ENCODE measurements at regions not wholly inside any gene's neighbourhood (a gene's known extent, or its start where the extent isn't known, plus 50 kb on each side); places are given as distances from the start of the nearest gene placed in this dataset.

- FAIRE-seq = no peak
Observed at GRCh38 chr13:69571606-69572323, 535.9 kb upstream of the ATXN8OS start.

DNA sequence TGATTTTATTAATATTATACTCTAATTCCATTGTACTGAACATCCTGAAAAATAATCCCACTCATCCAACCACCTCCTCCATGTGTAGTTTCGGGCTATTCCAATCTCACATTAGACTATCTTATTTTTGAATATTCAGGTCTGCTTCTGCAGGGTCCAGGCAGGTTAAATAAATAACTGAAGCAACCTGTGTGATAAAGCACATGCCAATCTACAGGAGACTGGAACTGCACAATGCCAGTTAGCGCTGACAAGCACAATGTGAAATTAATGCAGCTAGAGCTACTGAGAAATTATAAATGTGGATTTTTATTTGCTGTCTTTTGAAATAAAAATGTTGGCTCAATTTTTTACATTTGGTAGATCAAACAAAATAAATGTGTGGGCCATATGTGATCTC lies 540.1 kb upstream of the ATXN8OS start:
- no peak for FAIRE-seq

- FAIRE-seq = no peak
Observed at GRCh38 chr13:69566104-69566716, 541.4 kb upstream of the ATXN8OS start.

- FAIRE-seq = no peak
Observed at GRCh38 chr13:69565334-69565733, 542.3 kb upstream of the ATXN8OS start.

- no peak for FAIRE-seq
Observed at GRCh38 chr13:69556540-69557196, 551.0 kb upstream of the ATXN8OS start.

DNA sequence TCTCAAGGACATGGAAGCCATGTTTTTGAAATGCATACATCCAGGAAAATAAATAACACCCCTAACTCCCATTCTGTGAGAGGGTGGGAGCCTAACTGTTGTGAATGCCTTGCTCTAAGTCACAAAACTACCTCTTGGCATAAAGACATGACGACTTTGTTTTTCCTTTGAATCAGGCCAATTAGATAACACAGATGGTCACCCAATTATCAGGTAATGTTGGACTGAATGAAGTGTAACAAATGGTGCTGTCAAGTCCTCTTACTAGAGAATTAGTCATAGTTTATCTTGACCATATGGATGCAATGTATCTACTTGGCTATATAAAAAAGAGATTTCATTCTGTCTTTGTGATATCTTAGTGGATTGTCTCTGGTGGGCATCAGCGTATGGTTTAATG lies 553.6 kb upstream of the ATXN8OS start:
- FAIRE-seq = no peak

DNA sequence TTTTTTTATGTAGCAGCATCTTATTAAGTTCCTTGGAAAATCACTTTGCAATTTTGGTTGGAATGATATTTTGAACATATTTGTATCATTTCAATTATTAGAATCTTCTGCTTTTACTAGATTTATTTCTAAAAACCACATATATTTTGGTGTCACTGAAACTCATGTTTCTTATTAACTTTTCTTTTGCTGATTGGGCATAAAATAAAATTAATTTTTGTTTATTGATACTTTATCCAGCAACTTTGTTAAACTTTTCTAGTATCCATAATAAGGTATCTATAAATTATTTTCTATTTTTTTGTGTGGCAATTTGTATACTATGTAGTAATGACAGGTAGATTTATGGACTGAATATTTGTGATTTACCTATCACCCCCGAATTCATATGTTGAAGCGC lies 556.4 kb upstream of the ATXN8OS start:
- FAIRE-seq = peak; percentile 49

DNA sequence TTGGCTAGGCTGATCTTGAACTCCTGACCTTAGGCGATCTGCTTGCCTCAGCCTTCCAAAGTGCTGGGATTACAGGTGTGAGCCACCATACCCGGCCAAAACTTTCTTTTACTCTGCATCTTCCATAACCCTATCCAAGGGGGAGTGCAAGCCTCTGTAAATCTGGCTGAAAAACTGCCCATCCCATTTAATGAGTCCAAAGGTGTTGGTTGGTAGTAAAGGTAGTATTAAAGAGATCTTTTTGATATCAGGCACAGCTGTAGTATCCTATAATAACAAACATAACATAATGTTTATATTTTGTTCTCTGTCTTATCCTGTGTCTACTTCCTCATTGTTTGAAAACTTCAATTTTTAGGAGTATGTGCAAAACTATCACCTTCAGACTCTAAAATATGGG lies 559.8 kb upstream of the ATXN8OS start:
- FAIRE-seq = no peak

- no peak for FAIRE-seq
Observed at GRCh38 chr13:69545551-69545950, 562.1 kb upstream of the ATXN8OS start.

- peak; percentile 95 for FAIRE-seq
Observed at GRCh38 chr13:69524459-69525150, 583.0 kb upstream of the ATXN8OS start.

DNA sequence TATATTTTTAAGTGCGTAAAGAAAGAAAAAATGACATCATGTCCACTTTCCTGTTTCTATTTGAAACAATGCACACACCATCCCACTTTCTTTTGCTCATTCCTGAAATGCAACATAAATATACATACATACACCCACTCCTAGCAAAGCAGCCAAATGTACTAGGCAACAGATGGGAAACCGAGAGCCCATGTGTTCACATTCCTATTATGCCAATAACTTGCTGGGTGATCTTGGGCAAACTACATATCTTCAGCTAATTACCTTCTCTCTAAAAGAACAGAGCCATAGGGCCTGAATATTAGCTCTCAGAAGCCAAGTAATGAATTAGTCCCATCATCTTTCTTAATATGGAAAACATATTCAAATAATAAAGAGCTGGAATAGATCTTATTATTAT lies 610.6 kb upstream of the ATXN8OS start:
- no peak for FAIRE-seq

DNA sequence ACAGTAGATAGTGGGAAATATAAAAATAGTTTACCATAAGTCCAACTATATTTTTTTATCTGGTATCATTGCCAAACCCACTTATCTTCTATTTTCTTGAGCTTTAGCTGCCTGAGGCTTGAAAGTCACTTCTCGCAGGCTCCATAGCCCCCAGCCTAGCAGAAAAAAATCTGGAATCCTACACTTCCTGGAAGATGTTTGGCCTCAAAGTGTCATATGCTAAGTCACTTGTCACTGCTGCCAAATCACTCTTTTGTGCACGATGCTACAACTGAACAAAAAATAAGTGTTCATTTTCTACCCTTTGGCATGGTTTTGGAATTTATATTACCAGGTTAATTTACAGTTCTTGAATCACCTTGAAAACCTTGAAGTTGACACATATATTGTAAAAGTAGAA lies 612.5 kb upstream of the ATXN8OS start:
- no peak for FAIRE-seq

DNA sequence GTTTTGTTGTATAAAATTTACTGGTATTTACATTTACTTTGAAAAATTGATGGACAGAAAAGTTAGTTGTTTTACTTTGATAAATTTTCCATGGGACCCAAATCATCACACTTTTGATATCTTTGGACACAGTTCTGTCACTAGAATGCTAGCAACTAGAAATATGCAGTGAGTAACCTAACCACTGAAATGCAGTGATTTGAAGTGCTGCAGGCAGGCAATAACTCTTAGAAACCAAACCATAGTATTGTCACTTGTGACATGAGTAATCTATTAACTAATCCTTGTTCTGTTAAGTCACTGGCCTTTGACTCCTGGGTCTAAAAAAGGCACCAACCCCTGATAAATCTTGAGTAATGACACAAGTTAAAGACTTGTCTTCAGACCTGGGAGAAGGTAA lies 620.0 kb upstream of the ATXN8OS start:
- no peak for FAIRE-seq

GRCh38 chr13:69485991-69486592 lies 621.5 kb upstream of the ATXN8OS start:
- FAIRE-seq = no peak

GRCh38 chr13:69477451-69477850 lies 630.2 kb upstream of the ATXN8OS start:
- FAIRE-seq = no peak

DNA sequence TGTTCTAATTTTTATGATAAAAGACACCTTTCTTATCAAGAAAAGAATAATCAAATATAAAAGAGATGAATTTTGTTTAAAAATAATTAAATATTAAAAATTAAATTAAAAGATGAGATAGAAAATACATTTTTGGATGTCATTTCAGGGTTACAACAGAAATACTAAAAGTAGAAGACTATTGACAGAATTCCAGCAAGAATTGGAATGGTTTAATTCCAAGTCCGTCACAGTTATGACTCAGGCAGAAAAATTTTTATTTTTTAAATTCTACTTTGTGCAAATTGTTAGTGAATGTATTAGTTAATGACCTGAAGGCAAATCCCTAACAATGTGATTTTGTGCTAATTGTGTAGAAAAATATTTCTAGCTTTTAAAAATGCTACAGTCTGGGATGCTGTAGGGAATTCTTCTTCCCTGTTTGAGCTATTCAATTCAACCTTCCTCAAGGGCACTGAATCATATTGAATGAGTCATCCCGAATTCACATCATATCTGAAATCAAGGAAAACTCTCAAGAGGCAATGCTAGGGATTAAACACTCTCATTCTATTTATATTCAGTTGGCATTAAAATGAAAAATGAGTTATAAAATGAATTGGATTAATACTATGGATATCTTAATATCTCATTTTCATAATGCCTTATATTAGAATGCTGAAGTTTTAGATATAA lies 633.5 kb upstream of the ATXN8OS start:
- no peak for FAIRE-seq

DNA sequence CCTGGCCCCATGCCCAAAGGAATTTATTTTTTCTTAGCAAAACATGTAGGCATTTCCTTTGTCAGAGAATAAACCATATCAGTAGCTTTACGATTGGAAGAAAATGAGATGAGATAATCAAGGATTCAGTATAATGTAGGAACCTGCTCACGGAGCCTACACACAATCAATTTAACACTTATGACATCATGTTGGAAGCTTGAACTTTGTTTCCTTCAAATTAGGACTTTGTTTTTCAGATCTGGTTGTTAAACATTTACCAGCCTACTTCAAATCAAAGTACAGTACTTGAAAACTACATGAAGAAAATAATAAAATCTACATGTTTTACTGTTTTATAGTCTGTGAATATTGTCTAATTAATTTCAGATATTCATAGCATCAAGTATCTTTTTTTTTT lies 639.0 kb upstream of the ATXN8OS start:
- no peak for FAIRE-seq

DNA sequence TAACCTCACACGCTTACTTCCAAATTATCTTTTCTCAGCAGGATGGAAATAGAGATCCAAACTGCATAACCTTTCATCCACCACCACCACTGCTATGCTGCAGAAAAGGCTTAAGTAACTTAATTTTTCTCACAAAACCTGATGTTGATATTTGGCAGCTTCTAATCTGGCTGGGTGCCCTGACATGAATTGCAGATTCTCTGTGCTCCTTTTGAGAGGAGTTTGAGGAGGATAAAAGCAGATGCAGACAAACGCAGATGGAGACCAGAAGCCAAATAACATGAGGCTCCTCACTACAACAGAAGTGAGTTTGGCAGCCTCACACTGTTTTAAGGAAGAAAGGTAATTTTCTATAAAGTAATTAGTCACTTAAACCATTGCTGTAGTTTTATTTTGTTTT lies 646.2 kb upstream of the ATXN8OS start:
- no peak for FAIRE-seq

- FAIRE-seq = no peak
Observed at GRCh38 chr13:69459346-69459745, 648.3 kb upstream of the ATXN8OS start.

- FAIRE-seq = no peak
Observed at GRCh38 chr13:69458013-69458412, 649.6 kb upstream of the ATXN8OS start.

GRCh38 chr13:69450245-69450644 lies 657.4 kb upstream of the ATXN8OS start:
- no peak for FAIRE-seq

GRCh38 chr13:69425235-69425634 lies 682.4 kb upstream of the ATXN8OS start:
- no peak for FAIRE-seq

GRCh38 chr13:69423844-69424243 lies 683.8 kb upstream of the ATXN8OS start:
- no peak for FAIRE-seq

All from G401.6 (cell line).